ENCODE measurements at regions not wholly inside any gene's neighbourhood (a gene's known extent, or its start where the extent isn't known, plus 50 kb on each side); places are given as distances from the start of the nearest gene placed in this dataset.
"Not testable (repeated sequence)": the region's sequence is repeated elsewhere in the genome, so short reads cannot be mapped to it uniquely, and the experiment has no call there.

GRCh38 chr7:9919-10318, 182.5 kb upstream of the FAM20C start:
- intact Hi-C loops (cut with DNase I, micrococcal nuclease); ATAC-seq; DNase-seq: not testable (repeated sequence)

- intact Hi-C loops (cut with DNase I, micrococcal nuclease); DNase-seq; ATAC-seq: not testable (repeated sequence)
These were observed 159.6 kb upstream of the FAM20C start for GRCh38 chr7:32565-33280.

- intact Hi-C loops (cut with DNase I, micrococcal nuclease); ATAC-seq; DNase-seq: not testable (repeated sequence)
These were observed 157.2 kb upstream of the FAM20C start for GRCh38 chr7:35121-35541.

DNA sequence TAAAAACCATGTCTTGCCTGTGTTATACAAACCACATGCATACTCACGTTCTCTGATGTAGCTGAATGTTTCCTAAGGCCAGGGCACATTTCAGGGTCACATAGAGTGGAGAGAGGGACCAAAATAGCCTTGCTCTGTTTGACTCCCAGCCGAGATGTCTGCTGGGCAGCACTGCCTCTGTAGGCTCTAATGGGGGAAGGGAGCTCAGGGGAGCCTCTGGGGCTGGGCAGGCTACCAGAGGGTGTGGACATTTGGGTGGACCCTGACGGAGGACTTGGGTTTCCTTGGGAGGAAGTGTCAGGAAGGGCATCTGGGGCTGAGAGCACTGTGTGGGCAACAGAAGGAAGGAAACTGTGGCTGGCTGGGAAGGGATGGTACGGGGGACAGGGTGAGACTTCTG, 155.8 kb upstream of the FAM20C start:
- ATAC-seq; DNase-seq; intact Hi-C loops (cut with DNase I, micrococcal nuclease): not testable (repeated sequence)

DNA sequence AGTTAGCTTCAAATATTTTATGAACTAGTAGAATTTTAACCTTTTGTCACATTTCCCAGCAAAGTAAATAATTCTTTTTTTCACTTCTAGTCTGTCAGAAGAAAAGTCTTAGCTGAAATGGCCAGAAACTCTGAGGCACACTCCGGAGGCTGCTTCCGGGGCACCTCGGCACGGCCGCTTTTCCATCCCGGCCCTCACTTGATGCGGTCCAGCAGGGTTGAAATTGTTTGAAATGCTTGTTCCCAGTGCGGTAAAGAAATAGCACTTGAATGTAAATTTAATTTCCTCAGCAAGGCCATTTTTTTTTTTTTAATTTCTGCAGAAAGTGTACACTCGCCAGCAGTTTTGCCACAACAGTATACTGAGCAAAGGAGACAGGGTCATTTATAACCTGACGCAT, 154.7 kb upstream of the FAM20C start:
- ATAC-seq; DNase-seq; intact Hi-C loops (cut with DNase I, micrococcal nuclease): not testable (repeated sequence)

- intact Hi-C loops (cut with DNase I, micrococcal nuclease); DNase-seq; ATAC-seq: not testable (repeated sequence)
These were observed 153.9 kb upstream of the FAM20C start for GRCh38 chr7:38444-38843.

DNA sequence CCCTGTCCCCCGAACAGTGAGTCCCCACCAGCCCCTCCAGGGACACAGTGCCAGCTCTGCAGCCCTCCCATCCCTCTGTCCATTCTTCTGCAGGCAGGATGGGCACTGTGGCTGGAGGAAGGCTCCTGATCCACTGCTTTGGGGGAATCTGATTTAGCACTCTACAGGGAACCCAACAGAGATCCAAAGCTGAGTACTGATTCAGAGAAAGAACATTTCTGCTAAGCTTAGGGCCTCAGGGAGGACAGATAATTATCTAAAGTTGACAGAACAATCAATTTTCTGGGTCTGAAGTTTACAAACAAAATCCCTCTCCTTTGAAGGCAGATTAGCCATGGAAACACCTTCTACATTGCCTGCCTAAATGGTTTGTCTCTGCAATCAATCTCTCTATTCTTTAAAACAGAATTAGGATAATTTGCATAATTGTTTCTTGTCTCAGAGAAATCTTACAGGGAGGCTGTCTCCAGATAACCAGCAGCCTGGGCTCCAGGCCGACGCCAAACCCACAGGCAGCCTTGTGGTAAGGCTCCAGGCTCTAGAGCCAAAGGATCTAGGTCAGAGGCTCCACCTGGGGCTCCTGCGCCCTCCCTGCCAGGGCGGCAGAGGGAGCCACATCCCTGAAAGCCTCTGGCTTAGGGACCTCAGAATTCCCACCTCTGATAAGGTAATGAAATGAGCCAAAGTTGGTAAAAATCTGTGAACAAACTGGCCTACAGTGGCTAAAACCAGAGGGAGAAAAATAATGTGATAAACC, 152.2 kb upstream of the FAM20C start:
- DNase-seq; intact Hi-C loops (cut with DNase I, micrococcal nuclease): not testable (repeated sequence)
- ATAC-seq, result peak; percentile 45

DNA sequence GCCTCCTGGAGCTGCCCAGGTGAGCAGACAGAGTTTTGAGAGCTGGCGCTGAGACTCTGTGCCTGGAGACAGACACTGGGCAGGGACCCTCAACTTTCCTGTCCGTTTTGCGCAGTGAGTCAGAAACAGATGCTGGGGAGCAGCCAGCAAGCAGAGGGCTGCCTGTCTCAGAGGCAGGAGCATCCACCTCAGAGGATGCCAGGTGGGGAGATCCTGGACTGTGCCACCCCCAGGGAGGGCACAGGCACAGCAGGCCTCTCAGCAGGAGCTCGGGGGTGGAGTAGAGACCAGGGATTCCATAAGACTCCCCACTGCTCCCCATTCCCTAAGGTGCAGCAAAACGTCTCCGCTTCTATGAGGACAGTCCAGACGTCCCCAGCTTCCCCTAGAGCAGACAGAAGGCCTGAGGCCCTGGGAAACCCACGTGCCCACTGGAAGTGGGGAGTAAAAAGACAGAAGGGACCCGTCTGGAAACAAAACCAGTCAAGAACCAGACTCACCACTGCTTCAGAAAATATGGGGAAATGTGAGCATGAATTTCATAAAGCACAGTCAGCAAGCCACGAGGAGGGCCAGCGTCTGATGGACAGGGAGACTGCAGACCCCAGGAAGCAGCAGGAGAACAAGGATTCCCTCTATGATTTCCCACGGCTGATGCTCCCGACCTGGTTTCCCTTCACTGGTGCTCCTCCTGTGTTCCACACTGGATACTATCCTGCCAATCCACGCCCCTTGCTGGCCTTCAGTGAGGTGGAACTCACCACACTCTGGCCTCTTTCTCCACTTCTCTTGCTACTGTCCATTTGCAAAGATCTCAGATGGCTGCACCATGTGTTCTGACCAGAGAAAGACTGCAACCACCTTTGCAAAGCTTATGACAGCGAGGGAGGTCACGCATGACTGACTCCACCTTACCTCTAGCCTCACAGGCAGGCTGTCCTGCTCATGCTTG, 151.3 kb upstream of the FAM20C start:
- ATAC-seq, result no peak
- intact Hi-C loops (cut with DNase I, micrococcal nuclease), result no loop called here
- no peak for DNase-seq

DNA sequence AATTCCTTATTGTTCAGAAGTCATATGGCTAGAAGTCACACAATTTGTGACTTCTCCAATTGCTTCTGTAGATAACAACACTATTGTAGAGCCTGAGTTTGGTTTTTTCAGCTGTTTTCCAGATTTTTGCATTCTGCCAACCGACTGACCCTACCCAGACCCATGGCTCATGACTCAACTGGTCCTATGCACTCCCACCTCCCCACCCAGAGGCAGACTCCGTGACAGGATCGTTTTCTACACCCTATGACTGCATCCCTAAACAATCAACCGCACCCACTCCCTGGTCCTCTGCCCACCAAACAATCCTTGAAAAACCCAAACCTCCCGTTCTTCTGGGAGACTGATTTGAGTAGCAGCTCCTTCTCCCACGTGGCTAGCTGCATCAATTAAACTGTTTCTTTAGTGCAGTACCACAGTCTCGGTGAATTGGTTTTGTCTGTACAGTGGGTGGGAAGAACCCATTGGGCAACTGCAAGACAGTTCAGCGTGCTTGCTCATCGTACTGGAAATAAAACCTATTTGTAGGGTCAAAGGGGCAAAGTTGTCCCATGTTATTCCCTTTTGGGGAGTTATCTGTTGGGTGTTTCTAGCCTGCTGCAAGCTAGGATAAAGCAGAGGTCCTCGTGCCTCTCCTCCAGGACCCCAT, 150.3 kb upstream of the FAM20C start:
- no peak for ATAC-seq
- intact Hi-C loops (cut with DNase I, micrococcal nuclease), result no loop called here
- no peak for DNase-seq

- no peak for DNase-seq
- intact Hi-C loops (cut with DNase I, micrococcal nuclease), result no loop called here
- ATAC-seq, result no peak
These were observed 148.4 kb upstream of the FAM20C start for GRCh38 chr7:43791-44540.

DNA sequence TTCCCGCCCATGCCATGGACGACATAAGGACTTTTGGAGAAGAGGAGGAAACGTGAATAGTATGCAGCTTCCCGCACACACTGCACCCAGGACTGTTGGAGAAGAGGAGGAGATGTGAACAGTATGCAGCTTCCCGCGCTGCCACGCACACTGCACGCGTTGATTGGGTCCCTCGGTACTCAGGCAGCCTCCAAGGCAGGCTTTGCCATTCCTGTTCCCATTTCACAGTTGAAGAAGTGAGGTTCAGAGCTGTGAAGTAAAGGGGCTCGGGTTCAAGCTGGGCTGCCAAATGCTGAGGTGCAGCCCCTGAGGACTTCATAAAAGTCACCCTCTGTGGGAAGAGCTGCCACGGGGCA, 147.9 kb upstream of the FAM20C start:
- intact Hi-C loops (cut with DNase I, micrococcal nuclease), result no loop called here
- ATAC-seq, result no peak
- DNase-seq, result no peak

DNA sequence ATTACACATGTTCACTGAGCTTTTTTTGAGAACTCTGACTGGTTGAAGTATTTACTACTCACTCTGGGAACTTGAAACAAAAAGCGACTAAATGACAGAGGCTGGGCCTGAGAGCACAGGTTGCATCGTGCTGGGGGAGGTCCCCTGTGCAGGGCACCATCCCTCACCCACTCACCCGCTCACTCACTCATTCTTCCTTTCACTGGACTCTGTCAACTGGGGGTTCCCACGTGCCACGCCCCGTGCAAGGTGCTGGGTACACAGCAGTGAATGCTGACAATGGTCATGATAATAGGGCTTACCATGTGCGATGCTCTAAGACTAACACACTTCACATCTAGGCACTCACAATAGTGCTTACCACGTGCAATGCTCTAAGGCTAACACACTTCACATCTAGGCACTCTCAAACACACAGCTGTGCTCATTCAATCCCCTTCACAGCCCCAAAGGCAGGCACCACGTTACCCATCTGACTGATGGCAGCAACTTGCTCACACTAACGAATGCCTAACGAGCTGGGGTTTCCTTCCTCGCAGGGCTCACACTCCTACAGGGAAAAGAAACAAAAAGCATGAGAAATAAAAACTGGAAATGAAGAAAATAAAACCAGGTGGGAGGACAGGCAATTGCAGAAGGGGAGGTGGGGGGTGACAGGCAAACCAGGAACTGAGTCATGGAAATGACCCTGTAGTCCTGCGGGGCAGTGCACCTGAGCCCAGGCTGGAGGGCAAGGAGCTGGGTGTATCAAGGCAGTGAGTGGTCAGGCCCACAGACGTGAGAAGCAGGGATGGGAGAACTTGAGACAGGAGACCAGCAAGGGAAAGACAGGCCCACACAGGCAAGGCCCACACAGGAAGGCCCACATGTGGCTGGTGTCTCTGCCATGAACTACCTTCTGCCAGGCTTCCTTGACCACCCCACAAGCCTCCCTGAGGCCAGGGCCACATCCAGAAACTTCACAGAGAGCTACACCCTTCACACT, 147.0 kb upstream of the FAM20C start:
- ATAC-seq (no peak), DNase-seq (no peak)
- intact Hi-C loops (cut with DNase I, micrococcal nuclease), result no loop called here

DNA sequence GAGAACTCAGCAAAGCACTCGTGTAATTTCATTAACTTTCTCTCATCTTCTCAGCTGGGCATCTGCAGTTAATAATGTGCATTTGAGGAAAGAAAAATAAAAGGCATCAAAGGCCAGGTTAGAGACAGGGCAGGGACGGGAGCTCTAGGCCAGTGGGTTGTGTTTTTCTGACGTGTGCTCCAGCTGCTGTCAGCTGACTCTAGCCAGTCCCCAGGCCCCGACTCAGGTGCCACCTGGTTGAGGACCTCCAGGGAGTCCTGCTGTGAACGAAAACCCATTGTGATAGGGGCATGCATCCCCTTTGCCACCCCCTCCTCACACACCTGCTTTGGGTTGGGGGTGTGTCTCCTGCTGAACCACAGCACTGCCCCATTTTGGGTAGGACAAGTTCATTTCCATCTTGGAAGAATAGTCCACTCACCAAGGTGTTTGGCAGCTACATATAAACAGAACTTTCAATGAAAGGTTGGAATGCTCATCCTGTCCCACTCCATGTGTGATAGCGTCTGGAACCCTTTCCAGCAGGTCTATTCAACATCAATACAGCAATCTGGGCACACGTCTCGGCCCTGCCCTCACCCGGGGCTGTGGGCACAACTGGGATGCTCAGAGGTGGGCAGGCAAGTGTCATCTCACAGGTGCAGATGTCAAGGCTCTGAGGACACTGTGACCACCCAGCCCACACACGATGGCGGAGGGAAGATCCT, 146.1 kb upstream of the FAM20C start:
- no peak for DNase-seq
- no peak for ATAC-seq
- intact Hi-C loops (cut with DNase I, micrococcal nuclease), result no loop called here

GRCh38 chr7:46830-47140, 145.6 kb upstream of the FAM20C start:
- intact Hi-C loops (cut with DNase I, micrococcal nuclease), result no loop called here
- DNase-seq (no peak), ATAC-seq (no peak)

- intact Hi-C loops (cut with DNase I, micrococcal nuclease), result no loop called here
- DNase-seq (no peak), ATAC-seq (no peak)
These were observed 140.8 kb upstream of the FAM20C start for GRCh38 chr7:51456-52068.

- DNase-seq (no peak), ATAC-seq (no peak)
- intact Hi-C loops (cut with DNase I, micrococcal nuclease), result no loop called here
These were observed 140.3 kb upstream of the FAM20C start for GRCh38 chr7:52100-52499.

Measured in left colon (tissue), 2 donors.